NCI-H1694 (cell line): ENCODE measurements at regions not wholly inside any gene's neighbourhood (a gene's known extent, or its start where the extent isn't known, plus 50 kb on each side); places are given as distances from the start of the nearest gene placed in this dataset.

Source experiments
- DNase-seq: peaks from one replicate; lab custom pipeline; 2025; lab: John Stamatoyannopoulos, UW

- DNase-seq: no peak
Observed at GRCh38 chr19:29397748-29398147, 128.0 kb upstream of the VSTM2B start.

DNA sequence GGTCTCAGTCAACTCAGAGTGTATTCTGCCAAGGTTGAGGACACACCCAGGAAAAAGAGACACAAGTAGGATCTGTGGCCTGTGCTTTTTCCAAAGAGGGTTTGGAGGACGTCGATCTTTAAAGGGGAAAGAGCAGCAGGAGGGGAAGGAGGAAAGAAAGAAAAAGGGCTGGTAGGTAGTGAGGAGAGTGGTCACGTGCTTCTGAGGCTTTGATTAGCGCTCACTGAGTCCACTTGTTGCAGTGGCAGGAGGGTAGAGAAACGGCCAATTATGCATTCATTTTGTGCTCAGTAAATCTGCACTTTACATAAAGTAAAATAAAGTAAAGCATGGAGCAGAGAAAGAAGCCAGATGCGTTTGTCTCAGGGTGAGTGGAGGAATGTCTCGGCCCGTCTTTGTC, 126.0 kb upstream of the VSTM2B start:
- DNase-seq: no peak

- DNase-seq: peak; percentile 22
Observed at GRCh38 chr19:29400917-29401711, 124.7 kb upstream of the VSTM2B start.

- no peak for DNase-seq
Observed at GRCh38 chr19:29401712-29402421, 123.9 kb upstream of the VSTM2B start.

- peak; percentile 39 for DNase-seq
Observed at GRCh38 chr19:29402563-29402962, 123.2 kb upstream of the VSTM2B start.

- DNase-seq: no peak
Observed at GRCh38 chr19:29404015-29404414, 121.8 kb upstream of the VSTM2B start.

- peak; percentile 97 for DNase-seq
Observed at GRCh38 chr19:29404951-29405727, 120.7 kb upstream of the VSTM2B start.

DNA sequence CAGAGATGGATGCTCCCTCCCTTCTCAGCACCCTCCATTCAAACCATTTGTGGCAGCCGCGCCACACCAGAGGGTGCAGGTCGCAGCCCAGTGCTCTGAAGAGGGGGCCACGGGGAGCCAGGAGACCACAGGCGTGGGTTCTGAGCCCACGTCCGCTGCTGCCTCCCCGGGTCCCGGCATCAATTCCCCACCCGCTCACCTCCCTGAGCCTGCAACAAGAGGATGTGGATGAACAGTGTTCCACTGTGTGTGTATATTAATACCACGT, 120.1 kb upstream of the VSTM2B start:
- DNase-seq: no peak

DNA sequence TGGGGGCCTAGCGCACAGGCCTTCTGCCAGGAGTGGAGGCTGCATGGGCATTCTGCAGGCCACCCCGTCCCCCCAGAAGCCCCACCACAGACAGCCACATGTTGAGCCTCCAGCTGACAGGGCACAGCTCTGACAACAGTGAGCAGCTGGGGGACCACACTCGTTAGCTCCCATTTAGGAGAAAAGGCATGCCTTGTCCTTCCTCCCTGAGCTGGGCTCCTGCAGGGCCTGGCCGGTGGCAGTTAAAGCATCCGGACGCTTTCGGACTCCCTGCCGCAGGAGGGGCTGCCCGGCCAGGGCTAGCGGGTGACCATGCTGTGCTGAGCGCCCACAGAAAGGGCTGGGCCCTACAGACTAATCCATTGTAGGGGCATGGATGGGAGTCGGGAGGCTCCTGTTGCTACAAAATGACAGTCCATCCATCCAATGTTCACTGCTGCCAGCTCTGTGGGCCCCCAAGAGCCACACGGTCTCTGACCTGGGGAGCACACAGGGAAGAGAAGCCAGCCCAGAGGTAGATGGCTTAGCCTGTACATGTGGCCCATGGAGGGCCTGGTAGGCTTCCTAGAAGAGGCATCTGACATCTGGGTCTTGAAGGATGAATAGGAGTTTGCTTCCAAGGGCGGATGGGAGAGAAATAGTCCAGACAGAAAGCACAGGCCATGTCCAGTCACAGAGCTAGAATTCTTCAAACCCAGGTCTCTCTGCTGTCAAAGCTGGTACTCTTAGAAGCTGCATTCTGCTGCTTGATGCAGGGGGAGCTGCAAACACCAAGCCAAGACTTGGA, 116.5 kb upstream of the VSTM2B start:
- DNase-seq: no peak

DNA sequence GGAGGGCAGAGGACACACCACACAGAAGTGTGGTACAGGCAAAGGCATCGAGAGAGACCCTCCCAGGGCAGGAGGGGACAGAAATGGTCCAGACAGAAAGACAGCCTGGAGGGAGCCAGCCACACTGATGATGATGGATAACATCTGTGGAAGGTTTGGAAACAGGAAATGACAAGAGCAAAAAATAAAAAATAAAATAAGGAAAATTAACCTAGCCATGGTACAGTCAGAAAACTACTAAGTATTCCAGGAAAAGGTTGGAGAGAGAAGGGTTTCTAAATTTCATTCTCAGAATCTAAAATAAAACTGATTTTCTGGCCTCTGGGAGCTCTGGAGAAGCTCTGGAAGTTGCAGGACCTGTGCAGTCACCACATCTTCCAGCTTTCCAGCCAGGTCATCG, 115.2 kb upstream of the VSTM2B start:
- no peak for DNase-seq

- peak; percentile 90 for DNase-seq
Observed at GRCh38 chr19:29411113-29411581, 114.6 kb upstream of the VSTM2B start.

DNA sequence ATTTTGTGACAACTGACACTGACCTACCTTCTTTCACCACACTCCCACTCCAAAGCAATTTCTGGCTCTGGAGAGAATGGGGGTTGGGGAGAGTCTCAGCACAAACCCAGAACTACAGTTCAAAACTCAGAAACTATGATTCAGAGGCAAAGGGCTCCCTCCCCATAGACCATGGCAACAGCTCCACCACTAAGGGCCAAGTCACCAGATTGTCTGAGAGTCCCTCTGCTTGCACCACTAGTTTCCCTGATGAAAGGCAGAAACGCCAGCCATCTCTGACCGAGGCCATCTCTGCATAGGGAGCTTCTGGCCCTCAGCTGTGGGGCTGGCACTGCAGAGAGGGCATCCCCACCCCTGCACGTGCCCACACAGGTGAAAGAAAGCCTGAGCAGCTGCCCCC, 112.4 kb upstream of the VSTM2B start:
- DNase-seq: no peak

DNA sequence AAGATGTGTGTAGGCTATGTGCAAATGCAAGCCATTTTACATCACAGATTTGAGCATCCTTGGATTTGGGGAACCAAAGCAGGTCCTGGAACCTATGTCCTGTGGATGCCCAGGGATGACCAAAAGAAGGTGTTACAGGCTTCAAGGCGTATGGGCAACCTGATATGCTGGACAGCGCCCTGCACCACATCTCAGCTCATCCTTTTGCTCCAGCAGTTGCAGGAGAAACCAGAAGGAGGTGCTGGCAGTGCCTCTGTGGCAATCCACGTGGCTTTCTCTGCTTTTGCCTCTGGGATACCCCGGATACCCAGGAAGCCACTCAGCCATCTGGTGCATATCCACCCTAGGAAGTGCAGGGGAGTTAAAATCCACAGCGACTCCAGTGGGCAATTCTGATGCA, 110.3 kb upstream of the VSTM2B start:
- DNase-seq: peak; percentile 84

DNA sequence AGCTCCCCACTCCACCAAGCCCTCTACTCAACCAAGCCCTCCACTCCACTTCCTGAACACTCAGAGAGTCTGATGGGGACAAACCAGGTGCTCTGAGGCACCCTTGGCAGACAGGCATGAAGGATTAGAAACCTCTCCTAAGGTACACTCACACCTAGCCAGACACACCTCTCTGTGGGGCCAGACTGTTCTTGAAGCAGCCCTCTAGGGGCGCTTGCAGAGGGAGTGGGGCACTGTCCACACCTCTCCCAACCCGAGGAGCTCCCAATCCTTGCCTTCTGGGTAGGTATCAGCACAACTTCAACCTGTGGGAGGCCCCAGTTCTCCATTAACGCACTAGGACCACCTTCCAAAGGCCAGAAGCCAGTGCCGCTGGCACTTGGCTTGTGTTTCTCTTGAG, 108.7 kb upstream of the VSTM2B start:
- DNase-seq: no peak

- DNase-seq: peak; percentile 93
Observed at GRCh38 chr19:29418201-29418600, 107.6 kb upstream of the VSTM2B start.

GRCh38 chr19:29420065-29420464, 105.7 kb upstream of the VSTM2B start:
- no peak for DNase-seq

GRCh38 chr19:29420482-29421195, 105.2 kb upstream of the VSTM2B start:
- no peak for DNase-seq

DNA sequence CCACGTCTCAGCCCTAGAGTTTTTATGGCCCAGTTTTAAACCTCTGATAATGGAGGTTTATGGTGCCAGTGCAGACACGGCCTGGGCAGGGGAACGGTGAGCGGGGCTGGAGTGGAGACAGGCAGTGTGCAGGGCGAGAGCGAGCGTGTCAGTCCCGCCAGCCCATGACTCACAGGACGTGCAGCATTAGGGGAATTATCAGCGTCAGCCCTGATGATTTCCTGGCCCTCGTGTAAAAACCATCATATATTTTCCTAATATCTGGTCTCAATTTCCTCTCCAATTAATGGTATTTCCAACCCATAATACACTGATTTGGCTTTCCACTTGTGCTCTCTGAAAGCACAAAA, 104.6 kb upstream of the VSTM2B start:
- no peak for DNase-seq

DNA sequence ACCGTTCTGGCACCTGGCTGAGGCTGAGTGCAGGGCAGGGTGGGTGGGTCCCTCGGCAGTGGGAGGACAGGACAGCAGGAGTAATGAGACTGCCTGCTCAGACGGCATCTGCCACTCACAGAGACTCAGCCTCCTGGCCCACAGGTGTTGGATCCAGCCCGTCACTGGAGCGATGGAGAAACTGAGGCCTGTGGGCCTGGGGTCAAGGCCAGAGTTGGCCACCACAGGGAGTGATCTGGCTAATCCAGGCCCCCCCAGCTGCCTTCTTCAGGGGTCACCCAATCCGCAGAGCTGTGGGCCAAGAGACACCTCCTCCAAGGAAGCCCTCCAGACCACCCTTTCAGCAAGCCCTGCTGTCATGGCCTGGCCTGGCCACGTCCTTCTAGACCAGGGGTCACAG, 103.7 kb upstream of the VSTM2B start:
- no peak for DNase-seq

- DNase-seq: no peak
Observed at GRCh38 chr19:29422486-29423085, 103.2 kb upstream of the VSTM2B start.

DNA sequence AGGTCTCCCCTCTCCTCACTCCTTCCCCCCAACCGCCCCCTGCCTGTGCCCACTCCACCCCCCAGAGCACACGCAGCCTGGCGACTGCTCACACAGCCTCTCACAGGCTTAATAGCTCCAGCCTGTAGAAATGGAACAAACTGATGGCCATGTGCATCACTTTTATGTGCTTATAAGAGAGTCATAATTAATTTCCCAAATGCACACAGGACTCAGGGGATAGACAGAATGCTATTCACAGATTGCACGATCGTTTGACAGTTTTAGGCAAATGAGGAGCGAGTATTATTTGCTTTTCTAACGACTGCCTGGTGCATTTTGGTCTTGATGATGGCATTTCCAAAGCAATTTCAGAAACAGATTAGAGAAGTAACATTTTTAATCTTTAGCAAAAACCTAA, 97.7 kb upstream of the VSTM2B start:
- DNase-seq: no peak
